Peyer's patch (tissue), 4 donors: ENCODE measurements at regions not wholly inside any gene's neighbourhood (a gene's known extent, or its start where the extent isn't known, plus 50 kb on each side); places are given as distances from the start of the nearest gene placed in this dataset.

Experiments
- CTCF ChIP-seq, 6 experiments: fragments of 450-650 bp in 4 of 6; fragments of 200-600 bp in 2 of 6; sonication (generic) in 1 of 6; IDR thresholded peaks; one replicate each; pipeline ENCODE4 v1.5.1; 2017 to 2019; ENCODE audit warnings: antibody characterized with exemption in 6 of 6, mild to moderate bottlenecking in 3 of 6, moderate library complexity in 1 of 6
- POLR2A ChIP-seq, 2 donors: fragments of 450-650 bp; IDR thresholded peaks; one replicate each; pipeline ENCODE4 v1.5.1; 2017; ENCODE audit warnings: antibody characterized with exemption in 2 of 2, mild to moderate bottlenecking in 2 of 2, moderate library complexity in 2 of 2

DNA sequence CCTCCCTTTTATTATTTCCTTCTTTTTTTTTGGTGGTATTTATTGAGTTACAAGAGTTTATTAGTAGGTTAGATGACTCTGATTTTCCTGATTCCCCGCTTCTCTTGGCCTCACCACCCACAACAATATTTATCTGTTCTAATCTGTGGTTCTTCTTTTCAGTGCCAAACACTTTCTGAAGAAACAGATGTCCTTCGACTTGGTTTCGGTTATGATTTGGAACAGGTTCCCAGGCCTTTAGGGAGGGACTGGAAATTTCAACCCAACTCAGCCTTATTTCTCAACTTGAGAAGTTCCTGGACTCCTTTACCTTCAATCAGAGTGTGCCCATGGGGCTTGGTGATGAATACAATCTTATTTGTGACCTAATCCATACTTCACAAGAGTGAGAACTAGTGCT is 108.1 kb downstream of the UCHL1 start:
- no peak for TF ChIP-seq CTCF (IDR thresholded peaks at IDR 0.05)
- no peak for TF ChIP-seq POLR2A (IDR thresholded peaks at IDR 0.05)
